SH-SY5Y (cell line): ENCODE measurements at regions not wholly inside any gene's neighbourhood (a gene's known extent, or its start where the extent isn't known, plus 50 kb on each side); places are given as distances from the start of the nearest gene placed in this dataset.

Experiments
- GATA2 ChIP-seq: IDR thresholded peaks from 2 replicates; pipeline ENCODE4 v1.6.1; 2011; ENCODE audit warnings: mild to moderate bottlenecking, low read depth, low read length
- GATA3 ChIP-seq: IDR thresholded peaks from 2 replicates; pipeline ENCODE4 v1.6.1; 2011; ENCODE audit warnings: low read depth, mild to moderate bottlenecking, low read length, moderate library complexity

DNA sequence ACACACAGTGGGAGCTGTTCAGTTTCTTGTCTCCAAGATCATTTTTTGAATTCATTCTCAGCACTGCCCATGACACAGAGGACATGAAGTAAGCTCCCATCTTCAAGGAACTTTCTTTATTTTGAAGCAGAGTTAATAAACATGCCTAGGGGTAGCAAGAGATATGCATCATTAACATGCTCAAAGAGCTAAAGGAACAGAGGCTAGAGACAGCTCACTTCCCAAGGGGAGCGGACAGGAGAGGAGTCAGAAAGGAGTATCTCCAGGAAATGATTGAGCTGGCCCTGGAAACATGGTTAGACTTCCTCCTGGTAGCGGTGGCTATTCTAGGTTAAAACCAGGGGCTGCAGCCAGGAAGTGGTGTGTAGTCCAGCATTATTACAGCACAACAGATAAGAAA is 135.9 kb downstream of the GPAM start:
- no peak for TF ChIP-seq GATA3
- TF ChIP-seq GATA2 = no peak
